ENCODE measurements at regions not wholly inside any gene's neighbourhood (a gene's known extent, or its start where the extent isn't known, plus 50 kb on each side); places are given as distances from the start of the nearest gene placed in this dataset.

DNA sequence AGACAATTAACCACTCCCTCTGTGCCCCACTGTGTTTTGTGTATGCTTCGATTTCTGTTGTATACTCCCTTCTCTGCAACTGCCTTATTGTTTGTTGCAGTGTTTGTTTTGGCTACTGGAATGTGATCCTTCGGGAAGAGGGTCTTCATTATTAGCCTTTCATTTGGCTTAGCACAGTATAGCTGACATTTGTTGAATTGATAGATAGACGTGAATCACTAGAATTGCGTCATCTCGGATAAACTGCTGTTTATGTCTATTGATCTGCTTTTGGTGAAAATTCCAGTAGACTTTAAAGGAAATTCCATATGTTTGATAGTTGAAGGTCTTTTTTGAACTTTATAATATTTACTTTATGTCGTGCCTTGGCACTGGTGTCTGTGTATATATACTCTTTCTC, 189.9 kb upstream of the EYA4 start:
- TF ChIP-seq TAF1 (IDR thresholded peaks at IDR 0.05; ENCODE audit: borderline replicate concordance, insufficient read depth, low read length) (no peak), POLR2AphosphoS5 (IDR thresholded peaks at IDR 0.05; ENCODE audit: low read depth, low read length) (no peak), FOXP2 (optimal IDR thresholded peaks at IDR 0.05; ENCODE audit: borderline replicate concordance, extremely low read depth, extremely low read length, insufficient read depth) (no peak), SIN3A (IDR thresholded peaks at IDR 0.05; ENCODE audit: borderline replicate concordance, insufficient read depth, low read length) (no peak)
